ENCODE measurements at regions not wholly inside any gene's neighbourhood (a gene's known extent, or its start where the extent isn't known, plus 50 kb on each side); places are given as distances from the start of the nearest gene placed in this dataset.

DNA sequence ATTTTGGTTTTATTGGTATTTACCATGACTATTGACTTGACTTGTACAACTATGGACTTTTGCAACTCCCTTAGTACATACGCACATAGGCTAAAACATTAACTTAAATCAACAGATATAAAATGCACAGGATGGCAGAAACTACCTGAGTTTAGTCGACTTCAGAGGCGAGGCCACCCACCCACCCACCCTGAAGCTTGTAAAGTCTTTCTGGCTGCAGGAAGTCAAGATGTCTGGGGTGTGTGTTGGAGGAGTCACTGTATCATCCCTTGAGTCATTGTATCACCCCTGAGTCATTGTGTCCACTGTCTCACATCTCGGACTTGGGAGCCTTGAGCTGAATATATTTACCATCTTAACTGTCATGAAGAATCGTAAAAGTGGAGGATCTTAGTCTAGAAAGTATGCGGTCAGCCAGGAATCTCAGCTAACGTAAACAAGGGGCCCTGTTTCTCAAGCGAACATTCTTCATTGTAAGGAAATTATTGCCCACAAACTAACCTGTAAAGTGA is 140.0 kb upstream of the ST6GAL2 start:
- DNase-seq: no peak

DNA sequence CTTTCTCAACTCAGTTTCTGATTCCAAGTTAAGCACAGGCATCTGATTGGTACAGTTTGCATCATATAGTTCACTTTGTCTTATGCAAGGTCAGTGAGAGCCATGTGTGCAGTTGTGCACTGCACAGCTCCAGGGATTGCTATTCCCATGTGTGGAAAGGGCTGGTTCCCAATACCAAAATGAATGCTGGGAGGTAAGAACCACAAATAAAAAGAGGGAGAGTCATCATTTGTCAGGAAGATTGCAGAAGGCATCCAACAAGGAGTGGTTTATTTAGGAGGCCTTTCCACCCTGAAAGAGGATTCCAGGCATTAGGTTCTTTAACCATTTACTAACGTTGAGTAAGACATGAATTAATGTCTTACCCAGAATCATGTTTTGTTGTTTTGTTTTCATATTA is 141.2 kb upstream of the ST6GAL2 start:
- no peak for DNase-seq

DNA sequence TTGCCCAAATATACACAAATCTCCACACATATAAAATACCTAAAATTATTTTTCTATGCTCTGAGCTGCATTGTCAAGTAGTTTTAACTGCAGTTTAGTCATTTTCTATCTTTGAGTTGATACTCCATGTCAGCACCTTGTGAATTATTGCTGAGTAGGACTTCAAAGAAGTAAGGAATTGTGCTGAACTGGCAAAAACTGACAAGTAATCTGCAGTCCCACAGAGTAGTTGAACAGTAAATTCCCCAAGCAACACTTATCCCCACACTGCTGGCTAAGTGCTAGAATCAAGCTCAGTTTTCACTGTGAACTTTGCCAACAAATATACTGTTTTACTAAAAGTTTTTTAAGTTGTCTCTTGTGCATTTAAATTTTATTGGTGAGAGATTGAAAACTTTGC is 141.8 kb upstream of the ST6GAL2 start:
- DNase-seq: no peak

DNA sequence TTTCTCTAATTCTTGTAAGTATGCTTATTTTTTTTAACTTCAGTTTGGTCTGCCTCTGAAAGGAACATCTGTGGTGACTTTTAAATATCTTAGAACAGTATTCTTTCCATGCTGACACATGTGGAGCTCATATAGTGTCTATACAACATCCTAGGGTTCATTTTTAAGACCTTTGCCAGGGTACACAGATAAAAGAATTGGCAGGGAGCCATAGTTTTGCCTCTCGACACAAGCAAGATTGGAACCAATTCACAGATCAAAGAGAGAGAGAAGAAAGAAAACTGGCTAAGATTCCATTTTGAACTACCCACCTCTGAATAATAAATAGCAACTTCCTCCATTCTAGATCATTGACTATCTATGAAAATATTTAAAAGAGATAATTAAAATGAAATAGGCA is 142.7 kb upstream of the ST6GAL2 start:
- no peak for DNase-seq

DNA sequence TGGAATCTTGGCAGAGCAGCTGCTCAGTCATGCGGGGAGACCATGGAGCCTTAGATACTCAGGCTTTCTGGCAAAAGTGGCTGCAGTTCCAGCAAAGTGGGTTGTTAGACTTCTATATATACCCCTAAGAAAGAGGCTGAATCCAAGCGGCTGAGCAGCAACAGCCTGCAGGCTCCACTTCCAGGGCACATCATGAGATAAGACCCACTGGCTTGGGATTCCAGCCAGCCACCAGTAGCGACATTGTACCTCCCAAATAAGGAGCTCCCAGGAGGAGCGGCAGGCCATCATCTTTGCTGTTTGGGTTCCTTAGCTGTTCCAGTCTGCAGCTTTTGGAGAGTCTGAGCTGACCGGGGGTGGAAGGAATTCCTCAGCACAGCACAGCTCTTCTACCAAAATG is 150.3 kb upstream of the ST6GAL2 start:
- DNase-seq: no peak

DNA sequence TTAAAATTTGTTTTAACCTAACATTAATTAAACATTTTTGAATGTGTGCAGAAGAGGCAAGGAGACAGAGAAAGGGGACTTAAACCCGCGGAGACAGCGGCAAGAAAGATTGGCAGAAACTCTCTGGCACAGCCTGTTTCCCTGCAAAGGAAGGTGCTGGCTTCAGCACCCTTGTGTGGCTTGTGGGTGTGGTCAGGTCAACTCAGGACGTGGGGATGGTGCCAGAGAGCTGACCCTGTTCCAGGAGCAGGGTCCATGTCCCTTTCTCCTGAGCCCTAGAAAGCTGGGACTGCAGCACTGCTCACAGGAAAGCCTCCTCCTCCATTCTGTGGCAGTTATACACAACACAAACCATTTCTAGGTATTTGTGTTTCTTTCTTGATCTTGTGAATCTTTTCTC is 176.2 kb upstream of the ST6GAL2 start:
- no peak for DNase-seq

DNA sequence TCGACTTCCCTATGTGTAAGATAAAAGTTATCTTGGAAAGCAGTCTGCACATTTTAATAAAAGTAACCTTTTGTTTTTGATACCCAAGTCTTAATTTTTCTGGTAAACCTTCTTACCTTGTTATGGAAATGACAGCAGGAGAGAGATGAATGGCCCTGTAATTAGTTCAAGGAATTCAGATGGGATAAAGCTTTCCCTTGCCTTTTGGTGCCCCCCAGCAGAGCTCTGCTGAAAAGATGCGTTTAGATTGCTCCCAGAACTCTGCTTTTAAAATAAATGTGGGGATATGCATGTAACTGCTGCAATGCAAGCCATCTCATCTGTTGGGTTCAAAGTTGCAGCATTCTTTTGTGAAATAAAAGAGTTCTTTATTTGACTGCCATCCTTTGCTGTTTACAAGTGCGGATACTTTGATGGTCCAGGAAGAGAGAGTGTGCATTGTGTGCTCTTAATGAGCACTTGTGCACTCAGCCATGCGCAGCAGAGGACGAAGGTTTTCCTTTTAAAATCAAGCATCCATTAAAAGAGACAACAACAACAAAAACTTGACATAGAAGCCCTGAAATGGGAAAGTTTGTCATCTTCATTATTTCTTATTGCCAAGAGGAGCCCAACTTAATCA is 176.7 kb upstream of the ST6GAL2 start:
- DNase-seq: no peak

DNA sequence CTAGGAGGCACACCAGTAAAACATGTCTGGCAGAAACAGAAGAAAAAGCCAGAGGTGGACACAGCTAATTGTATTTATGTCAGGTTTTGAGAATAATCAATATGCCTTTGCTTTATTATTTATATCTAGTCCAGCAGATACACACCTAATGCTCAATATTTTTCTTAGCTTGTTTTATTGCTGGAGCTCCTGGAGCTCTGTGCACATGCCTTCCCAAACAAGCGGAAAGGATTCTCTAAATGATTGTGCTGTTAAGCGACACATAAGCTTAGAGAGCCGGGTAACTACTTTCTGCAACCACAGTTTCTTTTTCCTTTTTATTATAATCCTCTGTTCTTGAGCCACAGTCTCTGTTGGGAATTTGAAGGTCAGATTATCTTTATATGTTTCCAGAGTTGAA is 177.3 kb upstream of the ST6GAL2 start:
- DNase-seq: no peak

DNA sequence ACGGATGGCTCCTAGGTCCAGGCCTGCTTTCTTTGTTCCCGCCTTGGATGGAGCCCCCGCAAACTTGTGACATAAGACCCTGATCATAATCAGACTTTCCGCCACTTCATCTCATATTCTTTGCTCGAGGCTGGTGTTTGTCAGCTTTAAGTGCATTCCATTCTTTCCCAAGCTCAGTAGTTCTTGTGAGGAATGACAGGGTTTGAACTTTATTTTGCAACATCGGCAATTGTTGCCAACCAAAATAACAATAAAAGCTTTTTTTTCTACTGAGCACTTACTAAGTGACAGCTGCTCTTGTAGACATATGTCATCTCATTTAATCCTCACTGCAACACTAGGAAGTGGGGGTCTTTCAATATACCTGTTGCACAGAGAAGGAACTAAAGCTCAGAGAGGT is 178.8 kb upstream of the ST6GAL2 start:
- DNase-seq: no peak

DNA sequence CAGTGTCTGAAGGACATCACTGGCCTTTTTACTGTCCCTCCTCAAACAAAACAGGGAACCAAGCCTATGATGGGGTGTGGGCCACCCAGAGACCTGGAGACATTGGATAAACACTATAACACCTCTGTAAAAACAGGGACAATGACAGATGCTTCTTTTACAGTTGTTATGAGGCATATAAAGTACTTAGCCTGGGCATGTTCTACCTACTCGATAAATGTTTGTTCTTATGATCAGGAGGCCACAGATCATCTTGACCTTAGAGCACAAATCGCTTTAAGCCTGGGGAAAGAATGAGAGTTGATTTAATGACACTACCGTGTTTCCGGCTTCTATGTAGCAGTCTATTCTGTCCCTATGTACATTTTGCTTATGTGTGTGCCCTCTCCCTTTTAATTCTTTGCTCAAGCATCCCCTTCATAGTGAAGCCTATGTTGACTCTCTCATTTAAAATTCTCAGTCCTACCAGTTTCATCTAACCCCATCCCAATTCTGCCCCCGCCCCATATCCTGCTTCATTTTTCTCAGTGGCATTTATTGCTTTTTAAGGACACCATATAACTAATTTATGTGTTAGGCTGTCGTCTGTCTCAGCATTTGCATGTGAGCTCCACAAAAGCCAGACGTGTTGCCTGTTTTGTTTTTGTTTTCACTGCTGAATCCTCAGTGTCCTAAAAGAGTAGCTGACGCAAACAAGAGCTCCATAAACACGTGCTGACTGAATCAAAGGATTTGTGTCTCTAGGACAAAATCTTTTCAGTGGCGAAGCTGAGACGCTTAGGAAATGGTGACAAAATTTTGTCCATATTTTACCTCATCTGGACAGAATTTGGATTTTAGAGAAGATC is 182.3 kb upstream of the ST6GAL2 start:
- DNase-seq: no peak

DNA sequence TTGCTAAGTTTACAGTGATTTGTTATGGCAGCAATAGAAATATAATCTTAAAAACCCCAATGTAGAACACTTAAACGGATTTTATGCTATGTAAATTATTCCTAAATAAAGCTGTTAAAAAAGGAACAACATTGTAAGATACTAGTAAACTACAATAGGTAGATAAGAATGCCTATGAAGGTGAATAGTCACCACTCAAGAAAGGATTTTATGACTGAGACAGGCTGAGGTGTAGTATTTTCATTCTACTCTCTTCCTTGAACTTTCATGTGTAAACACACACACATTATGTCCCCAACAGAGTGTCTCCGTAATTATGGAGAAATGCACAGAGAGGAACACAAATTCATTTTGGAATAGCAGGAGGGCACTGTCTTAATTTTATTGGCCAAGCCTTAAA is 183.9 kb upstream of the ST6GAL2 start:
- no peak for DNase-seq

DNA sequence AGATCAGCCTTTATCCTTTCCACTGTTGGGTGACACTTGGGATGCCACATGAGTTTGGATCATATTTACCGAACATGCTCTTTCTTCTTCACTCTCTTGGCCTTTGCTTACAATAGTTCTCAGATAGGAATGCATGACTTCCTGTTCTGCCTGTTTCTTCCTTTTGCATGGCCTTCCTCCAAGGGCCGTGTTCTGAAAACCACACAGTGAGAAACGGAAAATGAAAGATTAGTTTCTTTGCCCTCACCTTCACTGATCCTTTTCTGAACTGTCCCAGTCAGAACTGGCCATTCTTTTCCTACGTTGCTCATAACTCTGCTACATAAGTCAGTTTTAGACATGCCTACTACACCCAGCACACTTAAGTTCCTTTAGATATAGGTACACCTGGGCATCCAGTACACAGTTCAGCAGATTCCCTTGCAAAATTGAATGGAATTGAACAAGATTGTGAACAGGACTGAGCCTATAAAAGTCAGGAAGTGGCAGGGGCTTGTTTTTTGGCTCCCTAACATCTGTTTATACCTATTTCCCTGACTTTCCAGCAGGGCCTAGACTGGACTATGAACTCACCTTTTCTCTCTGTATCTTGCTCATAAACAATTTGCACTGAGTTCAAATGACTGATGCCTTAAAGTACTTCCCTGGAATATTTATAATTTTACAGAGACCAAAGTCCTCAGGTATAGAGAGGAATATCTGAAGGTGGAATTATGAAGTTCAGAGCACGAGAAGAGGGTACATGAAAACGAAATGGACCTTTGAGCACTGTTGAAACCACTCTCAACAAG is 186.4 kb upstream of the ST6GAL2 start:
- DNase-seq: no peak

DNA sequence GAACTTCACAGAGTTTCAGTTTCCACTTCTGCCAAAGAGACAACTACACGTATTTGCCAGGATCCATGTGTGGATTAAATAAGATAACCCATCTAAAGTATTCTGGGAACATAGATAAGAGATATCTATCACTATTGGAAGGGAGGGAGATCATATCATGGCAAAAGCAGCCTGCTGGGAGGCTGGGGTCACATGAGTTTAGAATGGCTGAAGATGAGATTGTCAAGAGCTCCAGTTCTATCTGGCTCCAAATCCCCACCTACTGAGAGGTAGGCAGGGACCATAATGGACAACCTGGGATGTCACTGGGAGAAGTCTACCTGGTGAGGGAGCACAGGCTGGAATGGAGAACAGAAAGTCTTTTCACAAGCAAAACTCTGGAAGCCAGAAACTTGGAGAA is 192.6 kb upstream of the ST6GAL2 start:
- no peak for DNase-seq

DNA sequence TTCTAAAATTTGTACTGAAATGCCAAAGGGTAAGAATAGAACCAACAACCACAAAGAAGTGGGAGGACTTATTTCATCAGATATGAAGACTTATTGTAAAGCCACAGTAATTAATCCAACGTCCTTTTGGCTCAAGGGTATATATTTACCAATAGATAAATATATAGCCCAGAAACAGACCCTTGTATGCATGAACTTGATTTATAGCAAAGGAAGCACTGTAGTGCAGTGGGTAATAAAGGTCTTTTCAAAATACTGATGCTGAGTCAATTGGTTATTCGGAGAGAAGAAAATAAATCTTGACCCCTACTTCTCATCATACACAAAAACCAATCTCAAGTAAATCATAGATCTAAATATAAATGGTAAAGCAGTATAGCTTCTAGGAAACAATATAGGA is 200.5 kb upstream of the ST6GAL2 start:
- DNase-seq: no peak

DNA sequence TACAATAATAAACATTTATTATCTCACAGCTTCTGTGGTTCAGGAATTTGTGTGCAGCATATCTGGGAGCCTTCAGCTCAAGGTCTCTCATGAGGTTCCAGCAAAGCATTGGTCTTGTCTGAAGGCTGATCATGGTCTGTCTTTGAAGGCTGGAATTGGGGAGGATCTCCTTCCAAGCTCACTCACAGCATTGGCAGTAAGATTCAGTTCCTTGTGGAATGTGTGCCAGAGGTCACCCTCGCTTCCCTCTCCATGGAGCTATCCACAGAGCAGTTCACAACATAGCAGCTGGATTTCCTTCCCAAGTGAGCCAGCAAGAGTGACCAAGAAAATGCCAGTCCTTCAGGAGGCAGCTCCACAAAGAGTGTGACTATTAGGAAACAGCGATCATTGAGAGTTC is 202.2 kb upstream of the ST6GAL2 start:
- no peak for DNase-seq

DNA sequence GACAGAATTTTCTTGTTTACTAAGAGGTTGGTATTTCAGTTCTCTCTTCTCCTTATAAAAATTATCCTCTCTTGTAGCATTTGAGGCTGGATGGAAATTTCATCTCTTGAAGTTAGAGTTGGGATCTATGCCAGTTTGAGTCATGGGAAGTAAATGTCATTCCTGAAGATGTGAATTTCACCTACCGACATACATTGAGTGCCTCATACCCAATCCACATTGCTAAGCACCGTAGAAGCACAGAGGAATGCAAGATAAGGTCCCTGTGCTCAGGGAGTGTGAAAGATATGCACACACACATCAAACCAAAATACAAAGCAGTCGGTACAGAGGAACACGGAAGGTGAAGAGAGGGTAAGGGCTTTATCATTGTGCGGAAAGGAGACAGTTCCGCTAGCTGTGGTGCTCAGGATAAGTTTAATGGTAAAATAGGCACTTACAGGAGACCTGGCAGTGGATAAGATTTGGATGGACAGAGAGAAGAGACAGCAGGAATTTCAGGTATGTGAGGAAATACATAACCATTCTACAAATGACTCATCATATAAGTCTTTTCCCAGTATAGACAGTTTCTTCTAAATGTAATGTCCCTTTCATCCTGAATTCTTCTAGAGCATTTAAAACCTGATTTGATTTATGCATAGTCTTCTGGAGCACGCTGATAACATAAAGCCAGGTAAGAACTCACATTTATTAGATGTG is 205.3 kb upstream of the ST6GAL2 start:
- no peak for DNase-seq

DNA sequence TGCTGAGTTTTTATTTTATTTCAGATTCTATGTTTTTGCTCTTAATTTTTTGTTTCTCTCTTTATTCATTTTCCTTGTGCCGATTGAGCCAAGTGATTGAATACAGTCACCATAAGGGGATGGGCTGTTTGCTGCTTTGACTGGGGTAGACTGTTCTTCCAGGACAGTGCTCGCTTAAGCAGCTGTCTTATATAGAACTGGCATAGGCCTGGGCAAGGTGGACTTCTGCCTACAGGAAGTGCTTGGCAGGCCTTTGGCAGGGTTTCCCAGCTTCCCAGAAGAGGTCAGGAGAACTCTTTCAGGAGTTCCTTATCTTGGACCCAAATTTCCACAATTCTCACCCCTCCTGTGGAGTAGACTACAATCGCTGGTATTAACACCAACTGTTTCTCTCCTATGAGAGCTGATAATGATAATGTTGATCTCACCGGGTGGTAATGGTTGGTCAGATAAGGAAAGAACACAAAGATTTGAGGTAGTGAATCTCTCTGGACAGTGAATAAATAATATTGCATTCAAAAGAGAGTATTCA is 207.5 kb upstream of the ST6GAL2 start:
- DNase-seq: no peak

DNA sequence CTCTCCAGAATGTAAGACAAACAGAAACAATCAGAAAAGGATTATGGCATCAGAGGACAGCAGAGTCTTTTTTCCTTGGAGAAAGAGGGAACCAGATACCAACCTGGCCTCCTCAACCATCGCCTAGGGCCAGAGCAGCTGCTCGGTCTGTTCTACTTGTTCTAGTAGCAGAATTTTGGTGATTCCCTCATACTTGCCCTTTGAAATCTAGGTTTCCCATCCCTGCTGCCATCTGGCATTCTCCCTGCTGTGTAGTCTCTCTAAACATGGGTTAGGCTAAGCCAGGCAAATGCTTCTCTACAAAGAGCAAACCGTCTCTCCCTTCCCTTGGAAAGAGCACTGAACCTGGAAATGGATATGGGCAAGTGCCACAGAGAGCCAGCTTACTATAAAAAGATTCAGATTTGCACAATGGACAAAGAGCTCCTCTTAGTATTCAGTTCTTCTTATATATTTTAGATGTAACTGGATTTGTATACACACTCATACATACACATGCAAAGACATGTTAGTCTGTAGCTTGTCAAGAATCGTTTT is 208.6 kb upstream of the ST6GAL2 start:
- no peak for DNase-seq

DNA sequence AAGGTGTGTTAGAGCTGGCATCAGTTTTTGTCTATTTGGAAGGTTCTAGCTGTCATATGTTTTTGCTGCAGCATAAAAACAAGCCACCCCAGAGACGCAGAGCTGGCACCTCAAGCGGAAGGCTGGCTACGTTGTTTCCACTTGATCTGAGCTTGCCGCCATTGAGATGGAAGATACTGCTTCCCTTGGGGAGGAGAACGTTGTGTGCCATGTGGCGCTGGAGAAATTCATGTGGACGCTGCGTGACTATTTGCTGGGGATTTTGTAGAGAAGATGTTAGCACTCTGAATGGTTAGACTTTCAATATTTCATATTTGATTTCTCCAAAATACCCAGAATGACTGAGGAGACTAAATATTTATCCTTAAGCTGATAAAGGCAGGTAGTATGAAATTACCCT is 216.2 kb upstream of the ST6GAL2 start:
- no peak for DNase-seq

DNA sequence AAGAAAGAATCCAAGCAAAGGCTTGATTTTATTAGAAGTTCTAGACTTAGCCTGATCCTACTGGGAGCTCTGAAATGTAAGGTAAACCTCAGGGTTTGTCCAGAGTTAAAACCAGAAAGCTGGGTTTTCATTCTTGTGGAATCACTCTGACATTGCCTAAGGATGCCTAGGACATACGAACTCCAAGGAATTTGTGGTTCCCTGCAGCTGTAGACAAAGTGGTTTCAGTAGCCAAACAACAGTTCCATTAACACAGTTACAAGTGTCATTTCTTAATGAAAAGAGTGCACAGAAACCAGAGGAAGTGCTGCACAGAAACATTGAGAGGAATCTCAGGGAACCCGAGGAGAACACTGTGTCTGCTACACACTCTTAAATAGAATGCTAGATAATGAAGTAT is 221.4 kb upstream of the ST6GAL2 start:
- no peak for DNase-seq

DNA sequence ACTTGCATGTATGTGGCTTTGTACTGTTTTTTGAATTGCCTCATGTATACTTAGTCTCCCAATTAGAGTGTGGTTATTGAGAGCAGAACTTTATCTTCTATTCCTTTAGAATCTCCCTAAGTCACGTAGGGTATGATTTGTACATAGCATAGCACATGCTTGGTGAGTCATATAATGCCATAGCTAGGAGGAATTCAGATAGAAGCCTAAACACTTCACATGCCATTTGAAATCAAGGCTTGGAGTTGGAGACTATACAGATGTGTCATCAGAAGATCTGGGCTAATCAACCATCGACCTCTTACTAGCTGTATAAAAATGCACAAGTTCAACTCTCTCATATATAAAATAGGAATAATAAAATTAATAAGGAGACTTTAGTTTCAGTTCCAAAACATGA is 222.6 kb upstream of the ST6GAL2 start:
- no peak for DNase-seq

DNA sequence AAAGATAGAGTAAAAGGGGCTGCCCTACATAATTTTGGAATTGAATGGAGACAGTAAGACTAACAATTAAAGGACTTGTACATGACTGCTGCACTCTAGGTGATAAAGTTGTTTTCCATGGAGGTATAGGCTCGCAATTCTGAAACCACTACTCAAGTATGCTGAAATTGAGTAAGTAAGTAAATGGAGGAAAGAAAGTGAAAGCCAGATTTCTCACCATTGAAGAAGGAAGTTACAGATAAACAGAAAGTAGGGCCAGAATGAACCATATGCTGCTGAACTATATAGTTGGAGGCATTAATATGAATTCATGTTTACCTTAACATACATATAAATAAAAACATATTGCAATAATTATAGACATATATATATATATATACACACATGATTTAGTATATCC is 225.7 kb upstream of the ST6GAL2 start:
- no peak for DNase-seq

DNA sequence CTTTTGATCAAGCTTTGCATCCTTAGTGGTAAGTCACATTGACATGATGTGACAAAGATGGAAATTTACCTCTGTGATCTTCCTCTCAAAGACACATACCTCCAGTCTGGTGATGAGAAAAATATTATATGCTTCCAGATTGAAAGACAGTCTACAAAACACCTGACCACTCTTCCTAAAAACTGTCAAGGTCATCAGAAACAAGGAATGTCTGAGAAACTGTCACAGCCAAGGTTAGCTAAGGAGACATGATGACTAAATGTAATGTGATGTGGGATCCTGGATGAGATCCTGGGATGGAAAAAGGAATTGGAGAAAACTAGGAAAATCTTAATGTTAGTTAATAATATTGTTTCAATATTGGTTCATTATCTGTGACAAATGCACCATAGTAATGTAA is 226.6 kb upstream of the ST6GAL2 start:
- DNase-seq: no peak

Data from midbrain (tissue), 1 donor.